HCT116 (cell line): ENCODE measurements at regions not wholly inside any gene's neighbourhood (a gene's known extent, or its start where the extent isn't known, plus 50 kb on each side); places are given as distances from the start of the nearest gene placed in this dataset.
"Not testable (repeated sequence)": the region's sequence is repeated elsewhere in the genome, so short reads cannot be mapped to it uniquely, and the experiment has no call there.

ENCODE experiments used
- ATAC-seq: fragments of 200-7000 bp; cut with Tn5 transposase; 2 replicates; pipeline ENCODE4 v1.9.1; 2020; ENCODE audit warnings: mild to moderate bottlenecking, moderate library complexity
- BruUV-seq: library from RNA; stranded (reverse); fragments of 400-500 nt; replicated peaks from 2 replicates; lab custom pipeline; 2021; lab: Mats Ljungman, UMichigan
- CTCF ChIA-PET: fragments of 300-600 bp; sonication (Branson Sonifier 250); formaldehyde crosslinking; loops from one replicate; lab custom pipeline; 2021; ENCODE audit warnings: antibody characterized with exemption; lab: Charles Lee
- POLR2A ChIA-PET: fragments of 300-600, 350-600 bp; sonication (Branson Sonifier 250); formaldehyde crosslinking; loops from one replicate; lab custom pipeline; 2021; ENCODE audit warnings: antibody characterized with exemption; lab: Charles Lee
- RAD21 ChIA-PET, 2 experiments: fragments of 300-600 bp; sonication (Branson Sonifier 250); formaldehyde crosslinking; loops; one replicate each; lab custom pipeline; 2023; ENCODE audit warnings: low total read pairs in 2 of 2; ENCODE audit not compliant: uncharacterized antibody in 2 of 2, unreplicated experiment in 2 of 2, low non-redundant PET in 1 of 2; lab: Charles Lee
- DNase-seq: peaks from one replicate; pipeline ENCODE4 v3.0.0-alpha.2; 2010; ENCODE audit warnings: low read depth, low spot score
- H2AFZ ChIP-seq: fragments of 200-600 bp; shearing (Covaris generic), sonication (generic); 2 replicates; pipeline ENCODE4 v1.6.1; 2017; ENCODE audit warnings: low read depth, mixed run types, mixed read lengths, antibody characterized with exemption, low read length; ENCODE audit not compliant: poor library complexity, severe bottlenecking
- H3K27ac ChIP-seq: 2 replicates; pipeline ENCODE4 v1.5.1; 2012; ENCODE audit warnings: low read depth, low read length
- H3K27me3 ChIP-seq: fragments of 200-600 bp; sonication (generic); 2 replicates; pipeline ENCODE4 v1.6.1; 2016; ENCODE audit warnings: mixed run types, low read length, mixed read lengths; ENCODE audit not compliant: insufficient read depth
- H3K36me3 ChIP-seq, 2 experiments: fragments of 200-500 bp in 1 of 2; fragments of 200-600 bp in 1 of 2; sonication (Bioruptor generic) in 1 of 2; sonication (generic) in 1 of 2; 2 replicates each; pipeline versions ENCODE4 v1.5.1 to v1.6.1; 2014 to 2016; ENCODE audit warnings: low read length in 2 of 2, inconsistent platforms in 1 of 2, mixed read lengths in 1 of 2, mixed run types in 1 of 2; ENCODE audit not compliant: insufficient read depth in 2 of 2, control insufficient read depth in 1 of 2
- H3K4me1 ChIP-seq, 2 experiments: fragments of 200-600 bp in 1 of 2; sonication (generic) in 1 of 2; 2 replicates each; pipeline versions ENCODE4 v1.5.1 to v1.6.1; 2012 to 2017; ENCODE audit warnings: low read length in 2 of 2, inconsistent platforms in 1 of 2, mild to moderate bottlenecking in 1 of 2, mixed read lengths in 1 of 2, mixed run types in 1 of 2, moderate library complexity in 1 of 2; ENCODE audit not compliant: insufficient read depth in 2 of 2, control insufficient read depth in 1 of 2
- H3K4me2 ChIP-seq: fragments of 200-600 bp; sonication (generic); 2 replicates; pipeline ENCODE4 v1.6.1; 2017; ENCODE audit warnings: mixed run types, low read length, mixed read lengths
- H3K4me3 ChIP-seq, 2 experiments: fragments of 200-600 bp in 1 of 2; sonication (generic) in 1 of 2; replicated peaks in 1 of 2; 2 replicates each; pipeline ENCODE4 v1.5.1; 2011 to 2016; ENCODE audit warnings: low read length in 2 of 2, control low read depth in 1 of 2, low read depth in 1 of 2, mild to moderate bottlenecking in 1 of 2, mixed read lengths in 1 of 2, mixed run types in 1 of 2
- H3K79me2 ChIP-seq: fragments of 200-600 bp; sonication (generic); 2 replicates; pipeline ENCODE4 v1.6.1; 2017; ENCODE audit warnings: mild to moderate bottlenecking, mixed run types, low read length, moderate library complexity, mixed read lengths; ENCODE audit not compliant: insufficient read depth
- H3K9ac ChIP-seq: fragments of 200-600 bp; sonication (generic); 2 replicates; pipeline ENCODE4 v1.6.1; 2016; ENCODE audit warnings: low read length, mixed read lengths
- H3K9me2 ChIP-seq: fragments of 200-600 bp; sonication (generic), shearing (Covaris generic); 2 replicates; pipeline ENCODE4 v1.6.1; 2017; ENCODE audit warnings: mixed run types, mild to moderate bottlenecking, moderate library complexity; ENCODE audit not compliant: insufficient read depth
- H3K9me3 ChIP-seq, 2 experiments: fragments of 200-500 bp in 1 of 2; fragments of 200-600 bp in 1 of 2; sonication (Bioruptor generic) in 1 of 2; sonication (generic) in 1 of 2; 2 replicates each; pipeline ENCODE4 v1.6.1; 2014 to 2017; ENCODE audit warnings: low read length in 2 of 2, mixed read lengths in 2 of 2, inconsistent platforms in 1 of 2, low read depth in 1 of 2, mild to moderate bottlenecking in 1 of 2, mixed run types in 1 of 2, moderate library complexity in 1 of 2; ENCODE audit not compliant: control insufficient read depth in 1 of 2, insufficient read depth in 1 of 2
- H4K20me1 ChIP-seq: fragments of 200-600 bp; sonication (generic), shearing (Covaris generic); 2 replicates; pipeline ENCODE4 v1.6.1; 2017; ENCODE audit warnings: mixed run types, mild to moderate bottlenecking, moderate library complexity; ENCODE audit not compliant: insufficient read depth
- POLR2A ChIP-seq: IDR thresholded peaks from 2 replicates; pipeline ENCODE4 v1.7.0; 2011; ENCODE audit warnings: borderline replicate concordance; ENCODE audit not compliant: insufficient read depth, insufficient read length; ENCODE audit errors: extremely low read depth
- YY1 ChIP-seq: IDR thresholded peaks from 2 replicates; pipeline ENCODE4 v1.6.1; 2011; ENCODE audit warnings: low read length, low read depth, moderate library complexity, mild to moderate bottlenecking; ENCODE audit not compliant: insufficient replicate concordance; ENCODE audit errors: extremely low read depth
- intact Hi-C: fragments of 100-400 bp; cut with micrococcal nuclease; formaldehyde crosslinking; loops from 2 replicates; pipeline ENCODE4 v1.10.0; 2022
- TF ChIP-seq, protein P1 (sequence below): IDR thresholded peaks from 2 replicates; pipeline ENCODE4 v1.6.1; 2012; ENCODE audit warnings: low read depth
- TF ChIP-seq, protein P2 (sequence below): IDR thresholded peaks from 2 replicates; pipeline ENCODE4 v1.6.1; 2012

DNA sequence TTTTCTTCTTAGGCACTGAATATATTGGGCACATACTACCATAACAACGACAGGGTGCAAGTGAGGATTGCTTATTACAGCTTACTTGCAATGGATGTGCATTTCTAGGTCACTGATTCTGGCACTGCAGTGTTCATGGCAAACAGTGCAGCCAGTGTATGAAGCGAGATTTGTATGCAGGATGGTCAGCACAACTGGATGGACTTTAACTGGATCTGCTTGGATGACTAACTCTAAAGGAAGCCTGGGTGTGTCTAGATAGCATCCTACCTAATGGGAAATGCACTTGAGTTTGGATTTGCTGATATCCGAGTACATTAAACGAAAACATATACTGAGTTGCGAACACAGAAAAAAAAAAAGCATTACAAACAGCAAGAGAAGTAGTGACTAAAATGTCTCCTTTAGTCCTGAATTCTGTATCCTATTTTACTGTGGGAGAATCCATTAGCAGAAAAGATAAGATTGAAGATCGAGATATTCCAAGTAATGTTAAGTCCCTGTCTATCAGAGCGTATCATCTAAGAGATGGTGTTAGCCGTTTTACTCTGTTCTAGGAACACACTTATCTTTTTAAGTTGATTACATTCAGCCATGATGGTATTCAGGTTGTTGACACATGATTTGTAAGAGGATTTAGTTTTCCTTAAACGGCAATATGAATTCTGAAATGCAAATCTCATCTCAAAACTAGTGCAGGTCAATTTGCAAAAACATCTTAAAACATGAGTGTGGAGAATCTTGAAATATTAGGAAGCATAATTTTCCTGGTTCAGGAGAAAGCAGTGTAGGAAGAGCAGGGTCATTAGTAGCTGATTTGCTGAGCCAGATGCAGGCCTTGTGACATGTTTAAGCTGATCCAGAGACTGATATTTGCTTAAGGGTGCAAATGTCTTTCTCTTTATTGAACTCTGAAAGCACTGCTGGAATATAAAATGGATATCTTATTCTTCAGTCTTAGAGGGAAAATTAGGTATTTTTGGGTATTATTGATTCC is 142.6 kb upstream of the CPHXL start:
- CTCF ChIA-PET, result no interaction called here
- no peak for TF ChIP-seq POLR2A
- TF ChIP-seq, protein P1, sequence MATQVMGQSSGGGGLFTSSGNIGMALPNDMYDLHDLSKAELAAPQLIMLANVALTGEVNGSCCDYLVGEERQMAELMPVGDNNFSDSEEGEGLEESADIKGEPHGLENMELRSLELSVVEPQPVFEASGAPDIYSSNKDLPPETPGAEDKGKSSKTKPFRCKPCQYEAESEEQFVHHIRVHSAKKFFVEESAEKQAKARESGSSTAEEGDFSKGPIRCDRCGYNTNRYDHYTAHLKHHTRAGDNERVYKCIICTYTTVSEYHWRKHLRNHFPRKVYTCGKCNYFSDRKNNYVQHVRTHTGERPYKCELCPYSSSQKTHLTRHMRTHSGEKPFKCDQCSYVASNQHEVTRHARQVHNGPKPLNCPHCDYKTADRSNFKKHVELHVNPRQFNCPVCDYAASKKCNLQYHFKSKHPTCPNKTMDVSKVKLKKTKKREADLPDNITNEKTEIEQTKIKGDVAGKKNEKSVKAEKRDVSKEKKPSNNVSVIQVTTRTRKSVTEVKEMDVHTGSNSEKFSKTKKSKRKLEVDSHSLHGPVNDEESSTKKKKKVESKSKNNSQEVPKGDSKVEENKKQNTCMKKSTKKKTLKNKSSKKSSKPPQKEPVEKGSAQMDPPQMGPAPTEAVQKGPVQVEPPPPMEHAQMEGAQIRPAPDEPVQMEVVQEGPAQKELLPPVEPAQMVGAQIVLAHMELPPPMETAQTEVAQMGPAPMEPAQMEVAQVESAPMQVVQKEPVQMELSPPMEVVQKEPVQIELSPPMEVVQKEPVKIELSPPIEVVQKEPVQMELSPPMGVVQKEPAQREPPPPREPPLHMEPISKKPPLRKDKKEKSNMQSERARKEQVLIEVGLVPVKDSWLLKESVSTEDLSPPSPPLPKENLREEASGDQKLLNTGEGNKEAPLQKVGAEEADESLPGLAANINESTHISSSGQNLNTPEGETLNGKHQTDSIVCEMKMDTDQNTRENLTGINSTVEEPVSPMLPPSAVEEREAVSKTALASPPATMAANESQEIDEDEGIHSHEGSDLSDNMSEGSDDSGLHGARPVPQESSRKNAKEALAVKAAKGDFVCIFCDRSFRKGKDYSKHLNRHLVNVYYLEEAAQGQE, result no peak
- TF ChIP-seq, protein P2, sequence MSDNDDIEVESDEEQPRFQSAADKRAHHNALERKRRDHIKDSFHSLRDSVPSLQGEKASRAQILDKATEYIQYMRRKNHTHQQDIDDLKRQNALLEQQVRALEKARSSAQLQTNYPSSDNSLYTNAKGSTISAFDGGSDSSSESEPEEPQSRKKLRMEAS, result no peak
- TF ChIP-seq YY1, result no peak
- DNase-seq (no peak), ATAC-seq (no peak)
- Histone ChIP-seq H3K9me3 (no peaks in the 10 kb centered on the region), H4K20me1 (no peaks in the 10 kb centered on the region), H3K27ac (no peak overlapping the region), H2AFZ (no peak overlapping the region), H3K27me3 (peaks cover 20% of the 10 kb centered on the region), H3K36me3 (no peaks in the 10 kb centered on the region; a peak in 1 of 4 replicates), H3K9me2 (no peaks in the 10 kb centered on the region), H3K4me1 (no peaks in the 10 kb centered on the region), H3K4me2 (no peak overlapping the region), H3K9ac (no peak overlapping the region), H3K79me2 (no peaks in the 10 kb centered on the region), H3K4me3 (no peak overlapping the region)
- POLR2A ChIA-PET, result no interaction called here
- RAD21 ChIA-PET, result no interaction called here
- BruUV-seq, result no TSS peak
- intact Hi-C loops, result no loop called here

DNA sequence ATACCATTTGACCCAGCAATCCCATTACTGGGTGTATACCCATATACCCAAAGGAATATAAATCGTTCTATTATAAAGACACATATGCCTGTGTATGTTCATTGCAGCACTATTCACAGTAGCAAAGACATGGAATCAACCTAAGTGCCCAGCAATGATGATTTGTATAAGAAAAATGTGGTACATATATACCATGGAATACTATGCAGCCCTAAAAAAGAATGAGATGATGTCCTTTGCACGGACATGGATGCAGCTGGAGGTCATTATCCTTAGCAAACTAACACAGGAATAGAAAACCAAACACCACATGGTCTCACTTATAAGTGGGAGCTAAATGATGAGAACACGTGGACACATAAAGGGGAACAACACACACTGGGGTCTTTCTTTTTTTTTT is 155.0 kb upstream of the CPHXL start:
- RAD21 ChIA-PET, H3K27me3 ChIP-seq, H4K20me1 ChIP-seq, H3K4me2 ChIP-seq, H3K9me3 ChIP-seq, H3K27ac ChIP-seq, CTCF ChIA-PET, H3K4me3 ChIP-seq, ATAC-seq, H3K4me1 ChIP-seq, BruUV-seq, H2AFZ ChIP-seq, intact Hi-C loops, DNase-seq, H3K9me2 ChIP-seq, H3K9ac ChIP-seq, POLR2A ChIA-PET, H3K79me2 ChIP-seq, H3K36me3 ChIP-seq: not testable (repeated sequence)
